HFFc6 (cell line): ENCODE measurements at regions not wholly inside any gene's neighbourhood (a gene's known extent, or its start where the extent isn't known, plus 50 kb on each side); places are given as distances from the start of the nearest gene placed in this dataset.

Experiments
- DNase-seq: peaks from one replicate; pipeline ENCODE4 v3.0.0-alpha.2; 2018
- H3K27ac Mint-ChIP-seq: 2 replicates; pipeline ENCODE4 v1.8.0; 2020; ENCODE audit warnings: mild to moderate bottlenecking, mixed read lengths
- H3K27me3 Mint-ChIP-seq: 2 replicates; pipeline ENCODE4 v1.8.0; 2021; ENCODE audit warnings: mild to moderate bottlenecking, moderate library complexity, mixed read lengths; ENCODE audit not compliant: insufficient read depth
- H3K36me3 Mint-ChIP-seq: 2 replicates; pipeline ENCODE4 v1.8.0; 2021; ENCODE audit warnings: low read depth, mixed read lengths
- H3K4me1 Mint-ChIP-seq: 2 replicates; pipeline ENCODE4 v1.8.0; 2020; ENCODE audit warnings: low read depth, mixed read lengths
- H3K4me3 Mint-ChIP-seq: 2 replicates; pipeline ENCODE4 v1.8.0; 2020; ENCODE audit warnings: mild to moderate bottlenecking, moderate library complexity, mixed read lengths
- H3K9me3 Mint-ChIP-seq: 2 replicates; pipeline ENCODE4 v1.8.0; 2020; ENCODE audit warnings: mild to moderate bottlenecking, mixed read lengths
- TF ChIP-seq, protein P1 (sequence below): fragments of 200-600 bp; sonication (generic); IDR thresholded peaks from 2 replicates; pipeline ENCODE4 v1.5.0; 2021; ENCODE audit warnings: antibody characterized with exemption, mild to moderate bottlenecking

DNA sequence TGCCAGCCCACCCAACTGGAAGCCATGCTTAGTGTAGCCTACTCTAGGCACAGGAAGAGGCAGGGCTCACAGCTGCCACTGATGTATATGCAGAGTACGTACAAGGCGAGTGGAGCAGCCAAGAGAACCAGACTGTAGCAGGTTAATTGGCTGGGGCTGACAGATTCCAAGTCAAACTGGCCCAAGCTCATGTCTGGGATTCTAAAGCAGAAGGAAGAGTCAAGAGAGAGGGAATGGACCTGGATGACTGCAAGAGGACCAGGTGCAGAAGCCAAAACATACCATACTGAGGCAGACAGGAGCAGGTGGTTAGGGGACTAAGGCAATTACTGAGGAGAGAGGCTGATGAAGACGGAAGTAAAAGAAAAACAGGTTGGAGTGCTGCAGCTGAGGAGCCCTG, 51.3 kb upstream of the LRRN2 start:
- TF ChIP-seq, protein P1, sequence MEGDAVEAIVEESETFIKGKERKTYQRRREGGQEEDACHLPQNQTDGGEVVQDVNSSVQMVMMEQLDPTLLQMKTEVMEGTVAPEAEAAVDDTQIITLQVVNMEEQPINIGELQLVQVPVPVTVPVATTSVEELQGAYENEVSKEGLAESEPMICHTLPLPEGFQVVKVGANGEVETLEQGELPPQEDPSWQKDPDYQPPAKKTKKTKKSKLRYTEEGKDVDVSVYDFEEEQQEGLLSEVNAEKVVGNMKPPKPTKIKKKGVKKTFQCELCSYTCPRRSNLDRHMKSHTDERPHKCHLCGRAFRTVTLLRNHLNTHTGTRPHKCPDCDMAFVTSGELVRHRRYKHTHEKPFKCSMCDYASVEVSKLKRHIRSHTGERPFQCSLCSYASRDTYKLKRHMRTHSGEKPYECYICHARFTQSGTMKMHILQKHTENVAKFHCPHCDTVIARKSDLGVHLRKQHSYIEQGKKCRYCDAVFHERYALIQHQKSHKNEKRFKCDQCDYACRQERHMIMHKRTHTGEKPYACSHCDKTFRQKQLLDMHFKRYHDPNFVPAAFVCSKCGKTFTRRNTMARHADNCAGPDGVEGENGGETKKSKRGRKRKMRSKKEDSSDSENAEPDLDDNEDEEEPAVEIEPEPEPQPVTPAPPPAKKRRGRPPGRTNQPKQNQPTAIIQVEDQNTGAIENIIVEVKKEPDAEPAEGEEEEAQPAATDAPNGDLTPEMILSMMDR = no peak
- no peak for DNase-seq
- H3K4me3 Mint-ChIP-seq = no peak overlapping the region
- H3K27ac Mint-ChIP-seq = no peak overlapping the region
- no peaks in the 10 kb centered on the region for H3K36me3 Mint-ChIP-seq
- H3K9me3 Mint-ChIP-seq = no peaks in the 10 kb centered on the region
- no peaks in the 10 kb centered on the region for H3K4me1 Mint-ChIP-seq
- H3K27me3 Mint-ChIP-seq = peaks cover 18% of the 10 kb centered on the region

DNA sequence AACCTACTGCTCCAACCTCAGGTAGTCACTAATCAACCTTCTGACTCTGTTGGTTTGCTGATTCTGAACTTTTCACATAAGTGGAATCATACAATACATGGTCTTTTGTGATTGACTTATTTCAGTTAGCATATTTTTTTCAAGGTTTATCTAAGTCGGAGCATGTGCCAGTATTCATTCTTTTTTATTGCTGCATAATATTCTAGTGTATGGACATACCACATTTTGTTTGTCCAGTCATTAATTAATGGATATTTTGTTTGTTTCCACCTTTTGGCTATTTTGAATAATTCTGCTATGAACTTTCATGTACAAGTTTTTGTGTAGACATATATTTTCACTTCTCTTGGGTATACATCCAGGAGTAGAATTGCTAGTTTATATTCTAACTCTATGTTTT, 53.0 kb upstream of the LRRN2 start:
- no peak for DNase-seq
- no peak overlapping the region for H3K27ac Mint-ChIP-seq

DNA sequence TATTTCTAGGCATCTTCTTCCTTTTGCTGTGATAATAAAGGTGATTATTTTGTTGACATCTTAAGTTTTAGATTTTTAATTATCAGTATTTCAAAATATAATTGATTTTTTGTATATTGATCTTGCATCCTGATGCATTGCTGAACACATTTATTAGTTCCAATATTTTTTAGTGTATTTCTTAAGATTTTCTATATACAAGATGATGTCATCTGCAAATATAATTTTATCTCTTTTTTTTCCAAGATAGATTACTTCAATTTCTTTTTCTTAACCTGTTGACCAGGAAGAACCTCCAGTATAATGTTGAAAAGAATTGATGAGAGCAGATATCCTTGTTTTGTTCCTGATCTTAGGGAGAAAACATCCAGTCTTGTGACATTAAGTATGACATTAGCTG, 54.8 kb upstream of the LRRN2 start:
- Mint-ChIP-seq H3K4me3 (no peak overlapping the region), H3K27me3 (peaks cover 34% of the 10 kb centered on the region), H3K36me3 (no peaks in the 10 kb centered on the region), H3K27ac (no peak overlapping the region), H3K4me1 (no peaks in the 10 kb centered on the region), H3K9me3 (no peaks in the 10 kb centered on the region)
- TF ChIP-seq, protein P1 = no peak
- no peak for DNase-seq

More for the DNA sequence above, 53.0 kb upstream of the LRRN2 start:
- Mint-ChIP-seq H3K4me3 (no peak overlapping the region), H3K4me1 (no peaks in the 10 kb centered on the region), H3K36me3 (no peaks in the 10 kb centered on the region), H3K27me3 (peaks cover 30% of the 10 kb centered on the region), H3K9me3 (no peaks in the 10 kb centered on the region)
- TF ChIP-seq, protein P1 = no peak

DNA sequence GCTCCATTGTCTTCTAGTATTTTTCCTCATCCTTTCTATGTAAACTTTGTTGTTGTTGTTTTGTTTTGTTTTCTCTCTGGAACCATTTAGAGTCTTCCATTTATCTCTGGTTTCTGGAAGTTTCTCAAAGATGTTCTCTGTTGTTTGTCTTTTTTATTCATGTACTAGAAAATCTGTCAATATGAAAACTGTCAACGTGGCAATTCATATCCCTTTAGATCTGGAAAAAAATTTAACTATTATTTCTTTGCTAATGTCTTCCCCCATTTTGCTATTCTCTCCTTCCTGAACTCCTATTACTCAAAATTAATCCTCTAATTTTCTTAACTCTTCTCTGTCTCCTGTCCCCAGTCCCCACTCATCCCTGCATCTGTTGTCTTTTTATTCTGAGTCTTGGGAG, 55.9 kb upstream of the LRRN2 start:
- no peaks in the 10 kb centered on the region for H3K36me3 Mint-ChIP-seq
- TF ChIP-seq, protein P1 = no peak
- peaks cover 27% of the 10 kb centered on the region for H3K27me3 Mint-ChIP-seq
- no peaks in the 10 kb centered on the region for H3K4me1 Mint-ChIP-seq
- DNase-seq = no peak
- no peak overlapping the region for H3K4me3 Mint-ChIP-seq
- no peak overlapping the region for H3K27ac Mint-ChIP-seq
- H3K9me3 Mint-ChIP-seq = no peaks in the 10 kb centered on the region

DNA sequence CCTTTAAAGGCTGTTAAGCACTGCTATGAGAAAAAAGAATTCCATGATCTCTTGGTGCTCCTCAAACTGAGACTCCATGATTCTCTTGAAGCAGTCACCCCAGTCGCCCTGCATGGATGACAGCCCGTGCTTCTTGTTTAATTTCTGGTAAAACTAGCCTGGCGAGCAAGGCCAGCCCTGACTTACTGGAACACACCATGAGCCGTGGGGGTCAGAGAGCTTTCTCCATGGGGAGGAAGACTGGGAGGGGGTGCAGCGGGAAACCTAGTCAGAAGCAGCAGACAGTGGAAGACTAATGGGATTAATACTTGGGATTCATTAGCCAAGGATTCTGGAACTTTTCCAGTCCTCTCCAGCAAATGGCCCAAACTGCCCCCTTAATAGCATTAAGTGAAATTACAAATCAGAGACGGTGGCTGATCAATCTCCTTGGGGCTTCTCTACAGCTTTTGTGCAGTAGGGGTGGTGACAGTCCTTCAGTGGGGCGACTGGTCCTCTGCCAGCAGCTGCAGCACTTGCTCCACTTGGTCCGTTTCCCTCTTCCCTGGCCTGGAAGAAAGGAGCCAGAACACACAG, 57.2 kb upstream of the LRRN2 start:
- Mint-ChIP-seq H3K27me3 (peaks cover 23% of the 10 kb centered on the region), H3K9me3 (no peaks in the 10 kb centered on the region), H3K4me1 (no peaks in the 10 kb centered on the region), H3K36me3 (no peaks in the 10 kb centered on the region), H3K27ac (no peak overlapping the region), H3K4me3 (no peak overlapping the region)
- no peak for DNase-seq
- TF ChIP-seq, protein P1 = no peak
